Nephron (organoid): ENCODE measurements at regions not wholly inside any gene's neighbourhood (a gene's known extent, or its start where the extent isn't known, plus 50 kb on each side); places are given as distances from the start of the nearest gene placed in this dataset.
A peak's percentile ranks its signal among the peaks of the same experiment; 100 is the strongest.

Experiments
- H3K27ac Mint-ChIP-seq, 3 experiments: 2 replicates each; pipeline ENCODE4 v1.8.0; 2020; ENCODE audit warnings: mixed read lengths in 3 of 3, mild to moderate bottlenecking in 2 of 3, moderate library complexity in 1 of 3
- H3K27me3 Mint-ChIP-seq: 2 replicates; pipeline ENCODE4 v1.8.0; 2021; ENCODE audit warnings: low read depth, mild to moderate bottlenecking, moderate library complexity, mixed read lengths
- H3K36me3 Mint-ChIP-seq: 2 replicates; pipeline ENCODE4 v1.8.0; 2020; ENCODE audit warnings: low read depth, mixed read lengths
- H3K4me1 Mint-ChIP-seq: 2 replicates; pipeline ENCODE4 v1.8.0; 2020; ENCODE audit warnings: mixed read lengths
- H3K4me3 Mint-ChIP-seq, 3 experiments: 2 replicates each; pipeline ENCODE4 v1.8.0; 2020; ENCODE audit warnings: mild to moderate bottlenecking in 3 of 3, mixed read lengths in 3 of 3, moderate library complexity in 2 of 3
- H3K9me3 Mint-ChIP-seq: 2 replicates; pipeline ENCODE4 v1.8.0; 2020; ENCODE audit warnings: mixed read lengths
- CTCF ChIP-seq, 3 experiments: fragments of 200-600 bp; sonication (generic); IDR thresholded peaks; one replicate each; pipeline ENCODE4 v1.5.0; 2021; ENCODE audit warnings: antibody characterized with exemption in 3 of 3; ENCODE audit not compliant: unreplicated experiment in 3 of 3

- no peaks in the 10 kb centered on the region for H3K9me3 Mint-ChIP-seq
- no peak overlapping the region for H3K27ac Mint-ChIP-seq
- H3K4me3 Mint-ChIP-seq = no peak overlapping the region
- H3K36me3 Mint-ChIP-seq = no peaks in the 10 kb centered on the region
- no peak for TF ChIP-seq CTCF (IDR thresholded peaks at IDR 0.05; ENCODE audit: unreplicated experiment in 3 of 3)
- peaks cover 22% of the 10 kb centered on the region for H3K27me3 Mint-ChIP-seq
- H3K4me1 Mint-ChIP-seq = no peaks in the 10 kb centered on the region
Observed at GRCh38 chr5:160918386-160918785, 66.4 kb upstream of the ATP10B start.

GRCh38 chr5:160906090-160906489 lies 54.1 kb upstream of the ATP10B start:
- Mint-ChIP-seq H3K27me3 (peaks cover 12% of the 10 kb centered on the region), H3K9me3 (no peaks in the 10 kb centered on the region)
- TF ChIP-seq CTCF (IDR thresholded peaks at IDR 0.05; ENCODE audit: unreplicated experiment in 3 of 3) = no peak

GRCh38 chr5:160905285-160905684 lies 53.3 kb upstream of the ATP10B start:
- no peak for TF ChIP-seq CTCF (IDR thresholded peaks at IDR 0.05; ENCODE audit: unreplicated experiment in 3 of 3)
- Mint-ChIP-seq H3K4me3 (no peak overlapping the region), H3K27me3 (peaks cover 12% of the 10 kb centered on the region), H3K9me3 (no peaks in the 10 kb centered on the region), H3K36me3 (no peaks in the 10 kb centered on the region), H3K27ac (no peak overlapping the region), H3K4me1 (peaks cover 4% of the 10 kb centered on the region)

More at GRCh38 chr5:160906090-160906489, 54.1 kb upstream of the ATP10B start:
- peaks cover 4% of the 10 kb centered on the region for H3K4me1 Mint-ChIP-seq
- H3K36me3 Mint-ChIP-seq = no peaks in the 10 kb centered on the region
- no peak overlapping the region for H3K4me3 Mint-ChIP-seq
- H3K27ac Mint-ChIP-seq = peak overlapping the region in 2 of 3 experiments; percentile 8 to 84

GRCh38 chr5:160904591-160904990 lies 52.6 kb upstream of the ATP10B start:
- no peak overlapping the region for H3K27ac Mint-ChIP-seq
- no peak for TF ChIP-seq CTCF (IDR thresholded peaks at IDR 0.05; ENCODE audit: unreplicated experiment in 3 of 3)
- H3K4me1 Mint-ChIP-seq = peaks cover 4% of the 10 kb centered on the region
- no peaks in the 10 kb centered on the region for H3K9me3 Mint-ChIP-seq
- no peak overlapping the region for H3K4me3 Mint-ChIP-seq
- no peaks in the 10 kb centered on the region for H3K36me3 Mint-ChIP-seq
- peaks cover 12% of the 10 kb centered on the region for H3K27me3 Mint-ChIP-seq

GRCh38 chr5:160903551-160903950 lies 51.5 kb upstream of the ATP10B start:
- TF ChIP-seq CTCF (IDR thresholded peaks at IDR 0.05; ENCODE audit: unreplicated experiment in 3 of 3) = no peak
- Mint-ChIP-seq H3K36me3 (no peaks in the 10 kb centered on the region), H3K27me3 (peaks cover 12% of the 10 kb centered on the region), H3K4me3 (no peak overlapping the region), H3K27ac (no peak overlapping the region), H3K4me1 (no peaks in the 10 kb centered on the region), H3K9me3 (no peaks in the 10 kb centered on the region)

GRCh38 chr5:160903076-160903475 lies 51.1 kb upstream of the ATP10B start:
- Mint-ChIP-seq H3K36me3 (no peaks in the 10 kb centered on the region), H3K4me1 (no peaks in the 10 kb centered on the region), H3K27me3 (peaks cover 12% of the 10 kb centered on the region), H3K4me3 (no peak overlapping the region), H3K9me3 (no peaks in the 10 kb centered on the region), H3K27ac (no peak overlapping the region)
- TF ChIP-seq CTCF (IDR thresholded peaks at IDR 0.05; ENCODE audit: unreplicated experiment in 3 of 3) = no peak
